ENCODE measurements at regions not wholly inside any gene's neighbourhood (a gene's known extent, or its start where the extent isn't known, plus 50 kb on each side); places are given as distances from the start of the nearest gene placed in this dataset.

GRCh38 chrX:74251006-74251930, 52.7 kb upstream of the ZCCHC13 start:
- no peak overlapping the region for H3K4me3 ChIP-seq (ENCODE audit: low read depth, low read length)
- DNase-seq (ENCODE audit: low read depth) = no peak
- TF ChIP-seq CTCF (IDR thresholded peaks at IDR 0.05; ENCODE audit: low read depth, low read length, missing control alignments) = no peak

- H3K4me3 ChIP-seq (ENCODE audit: low read depth, low read length) = no peak overlapping the region
- DNase-seq (ENCODE audit: low read depth) = no peak
- TF ChIP-seq CTCF (IDR thresholded peaks at IDR 0.05; ENCODE audit: low read depth, low read length, missing control alignments) = no peak
These were observed 53.4 kb upstream of the ZCCHC13 start for GRCh38 chrX:74250574-74250973.

GRCh38 chrX:74249963-74250362, 54.0 kb upstream of the ZCCHC13 start:
- no peak for TF ChIP-seq CTCF (IDR thresholded peaks at IDR 0.05; ENCODE audit: low read depth, low read length, missing control alignments)
- H3K4me3 ChIP-seq (ENCODE audit: low read depth, low read length) = no peak overlapping the region
- DNase-seq (ENCODE audit: low read depth) = no peak

GRCh38 chrX:74248889-74249288, 55.1 kb upstream of the ZCCHC13 start:
- H3K4me3 ChIP-seq (ENCODE audit: low read depth, low read length) = no peak overlapping the region
- DNase-seq (ENCODE audit: low read depth) = no peak
- TF ChIP-seq CTCF (IDR thresholded peaks at IDR 0.05; ENCODE audit: low read depth, low read length, missing control alignments) = no peak

GRCh38 chrX:74246524-74246923, 57.5 kb upstream of the ZCCHC13 start:
- TF ChIP-seq CTCF (IDR thresholded peaks at IDR 0.05; ENCODE audit: low read depth, low read length, missing control alignments) = no peak
- no peak overlapping the region for H3K4me3 ChIP-seq (ENCODE audit: low read depth, low read length)
- no peak for DNase-seq (ENCODE audit: low read depth)

GRCh38 chrX:74242484-74243138, 61.4 kb upstream of the ZCCHC13 start:
- TF ChIP-seq CTCF (IDR thresholded peaks at IDR 0.05; ENCODE audit: low read depth, low read length, missing control alignments) = no peak
- no peak overlapping the region for H3K4me3 ChIP-seq (ENCODE audit: low read depth, low read length)
- DNase-seq (ENCODE audit: low read depth) = no peak
